ENCODE measurements at regions not wholly inside any gene's neighbourhood (a gene's known extent, or its start where the extent isn't known, plus 50 kb on each side); places are given as distances from the start of the nearest gene placed in this dataset.

DNA sequence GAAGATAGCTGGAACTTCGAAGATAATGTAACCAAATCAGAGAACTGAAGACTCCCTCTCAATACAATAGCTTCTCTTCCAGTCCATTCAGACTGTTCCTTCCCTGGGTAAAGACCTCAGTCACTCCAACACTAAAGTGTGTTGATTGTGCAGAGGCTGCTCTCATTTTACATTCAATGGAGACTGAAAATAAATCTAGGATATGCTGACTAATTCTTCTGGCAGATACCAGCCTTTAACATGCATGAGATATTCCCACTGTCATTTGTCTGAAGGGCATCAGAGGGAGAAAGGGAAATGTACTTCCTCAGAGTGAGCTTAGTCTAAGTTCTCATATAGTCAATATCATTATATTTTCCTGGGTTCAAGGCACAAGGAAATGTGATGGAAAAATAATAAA lies 166.4 kb upstream of the IRAK1BP1 start:
- TF ChIP-seq, protein P1, sequence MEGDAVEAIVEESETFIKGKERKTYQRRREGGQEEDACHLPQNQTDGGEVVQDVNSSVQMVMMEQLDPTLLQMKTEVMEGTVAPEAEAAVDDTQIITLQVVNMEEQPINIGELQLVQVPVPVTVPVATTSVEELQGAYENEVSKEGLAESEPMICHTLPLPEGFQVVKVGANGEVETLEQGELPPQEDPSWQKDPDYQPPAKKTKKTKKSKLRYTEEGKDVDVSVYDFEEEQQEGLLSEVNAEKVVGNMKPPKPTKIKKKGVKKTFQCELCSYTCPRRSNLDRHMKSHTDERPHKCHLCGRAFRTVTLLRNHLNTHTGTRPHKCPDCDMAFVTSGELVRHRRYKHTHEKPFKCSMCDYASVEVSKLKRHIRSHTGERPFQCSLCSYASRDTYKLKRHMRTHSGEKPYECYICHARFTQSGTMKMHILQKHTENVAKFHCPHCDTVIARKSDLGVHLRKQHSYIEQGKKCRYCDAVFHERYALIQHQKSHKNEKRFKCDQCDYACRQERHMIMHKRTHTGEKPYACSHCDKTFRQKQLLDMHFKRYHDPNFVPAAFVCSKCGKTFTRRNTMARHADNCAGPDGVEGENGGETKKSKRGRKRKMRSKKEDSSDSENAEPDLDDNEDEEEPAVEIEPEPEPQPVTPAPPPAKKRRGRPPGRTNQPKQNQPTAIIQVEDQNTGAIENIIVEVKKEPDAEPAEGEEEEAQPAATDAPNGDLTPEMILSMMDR (conservative IDR thresholded peaks at IDR 0.05; ENCODE audit: low read depth in 2 of 2): no peak
- TF ChIP-seq POLR2AphosphoS5 (IDR thresholded peaks at IDR 0.05; ENCODE audit: low read depth): no peak
- TF ChIP-seq, protein P2, sequence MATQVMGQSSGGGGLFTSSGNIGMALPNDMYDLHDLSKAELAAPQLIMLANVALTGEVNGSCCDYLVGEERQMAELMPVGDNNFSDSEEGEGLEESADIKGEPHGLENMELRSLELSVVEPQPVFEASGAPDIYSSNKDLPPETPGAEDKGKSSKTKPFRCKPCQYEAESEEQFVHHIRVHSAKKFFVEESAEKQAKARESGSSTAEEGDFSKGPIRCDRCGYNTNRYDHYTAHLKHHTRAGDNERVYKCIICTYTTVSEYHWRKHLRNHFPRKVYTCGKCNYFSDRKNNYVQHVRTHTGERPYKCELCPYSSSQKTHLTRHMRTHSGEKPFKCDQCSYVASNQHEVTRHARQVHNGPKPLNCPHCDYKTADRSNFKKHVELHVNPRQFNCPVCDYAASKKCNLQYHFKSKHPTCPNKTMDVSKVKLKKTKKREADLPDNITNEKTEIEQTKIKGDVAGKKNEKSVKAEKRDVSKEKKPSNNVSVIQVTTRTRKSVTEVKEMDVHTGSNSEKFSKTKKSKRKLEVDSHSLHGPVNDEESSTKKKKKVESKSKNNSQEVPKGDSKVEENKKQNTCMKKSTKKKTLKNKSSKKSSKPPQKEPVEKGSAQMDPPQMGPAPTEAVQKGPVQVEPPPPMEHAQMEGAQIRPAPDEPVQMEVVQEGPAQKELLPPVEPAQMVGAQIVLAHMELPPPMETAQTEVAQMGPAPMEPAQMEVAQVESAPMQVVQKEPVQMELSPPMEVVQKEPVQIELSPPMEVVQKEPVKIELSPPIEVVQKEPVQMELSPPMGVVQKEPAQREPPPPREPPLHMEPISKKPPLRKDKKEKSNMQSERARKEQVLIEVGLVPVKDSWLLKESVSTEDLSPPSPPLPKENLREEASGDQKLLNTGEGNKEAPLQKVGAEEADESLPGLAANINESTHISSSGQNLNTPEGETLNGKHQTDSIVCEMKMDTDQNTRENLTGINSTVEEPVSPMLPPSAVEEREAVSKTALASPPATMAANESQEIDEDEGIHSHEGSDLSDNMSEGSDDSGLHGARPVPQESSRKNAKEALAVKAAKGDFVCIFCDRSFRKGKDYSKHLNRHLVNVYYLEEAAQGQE (IDR thresholded peaks at IDR 0.05; ENCODE audit: unreplicated experiment): no peak
- TF ChIP-seq EZH2phosphoT487 (IDR thresholded peaks at IDR 0.05; ENCODE audit: unreplicated experiment): no peak
- no peak for TF ChIP-seq EZH2 (IDR thresholded peaks at IDR 0.05; ENCODE audit: low read depth, unreplicated experiment)
- no peak for TF ChIP-seq CREB1 (CRISPR knock-in tag; IDR thresholded peaks at IDR 0.05; ENCODE audit: low read depth)
- no peak for TF ChIP-seq NANOG (IDR thresholded peaks at IDR 0.05; ENCODE audit: borderline replicate concordance)
- no peak for TF ChIP-seq JUNB (IDR thresholded peaks at IDR 0.05; ENCODE audit: unreplicated experiment)

Data from GM23338 (cell line).